Suprapubic skin (tissue), 4 donors: ENCODE measurements at regions not wholly inside any gene's neighbourhood (a gene's known extent, or its start where the extent isn't known, plus 50 kb on each side); places are given as distances from the start of the nearest gene placed in this dataset.

Experiments used
- EP300 ChIP-seq: sonication (generic); formaldehyde crosslinking; IDR thresholded peaks from one replicate; pipeline ENCODE4 v1.6.1; 2017; ENCODE audit warnings: antibody characterized with exemption
- POLR2AphosphoS5 ChIP-seq, 3 donors: sonication (generic); formaldehyde crosslinking; IDR thresholded peaks; one replicate each; pipeline ENCODE4 v1.6.1; 2017; ENCODE audit warnings: antibody characterized with exemption in 3 of 3
- TF ChIP-seq, protein P1 (sequence below), 2 donors: fragments of 200-600 bp in 1 of 2; fragments of 450-650 bp in 1 of 2; sonication (generic) in 1 of 2; IDR thresholded peaks; one replicate each; pipeline ENCODE4 v1.5.1; 2016 to 2019; ENCODE audit warnings: antibody characterized with exemption in 2 of 2, mild to moderate bottlenecking in 1 of 2, moderate library complexity in 1 of 2

DNA sequence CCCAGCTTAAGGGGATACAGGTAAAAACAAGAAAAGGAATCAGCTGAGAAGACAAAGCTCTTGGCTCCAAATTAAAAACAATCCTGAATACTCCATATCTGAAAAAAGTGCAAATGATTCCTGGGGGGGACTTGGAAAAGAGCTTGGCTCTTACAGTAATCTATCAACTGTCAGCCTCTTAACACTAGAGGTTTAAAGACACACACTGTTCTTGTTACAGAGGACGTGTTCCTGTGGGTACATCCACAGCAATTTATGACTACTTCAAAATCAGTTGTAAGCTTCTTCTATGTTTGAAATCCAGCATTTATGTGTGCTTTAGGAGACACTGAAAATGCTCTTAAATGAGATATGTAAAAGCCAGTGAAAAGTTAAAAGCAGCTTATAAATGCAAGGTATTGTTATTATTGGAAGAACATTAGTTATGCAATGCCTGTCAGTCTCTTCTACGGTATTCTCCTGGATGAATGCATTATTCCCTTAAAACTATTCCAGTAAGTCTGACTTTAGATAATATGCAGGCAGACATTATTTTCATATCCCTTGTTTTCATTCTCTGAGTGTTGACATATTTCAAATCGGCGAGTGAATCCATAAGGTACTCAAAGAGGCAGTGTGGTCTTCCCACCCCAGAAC lies 408.4 kb upstream of the ADAMTS9 start:
- TF ChIP-seq, protein P1, sequence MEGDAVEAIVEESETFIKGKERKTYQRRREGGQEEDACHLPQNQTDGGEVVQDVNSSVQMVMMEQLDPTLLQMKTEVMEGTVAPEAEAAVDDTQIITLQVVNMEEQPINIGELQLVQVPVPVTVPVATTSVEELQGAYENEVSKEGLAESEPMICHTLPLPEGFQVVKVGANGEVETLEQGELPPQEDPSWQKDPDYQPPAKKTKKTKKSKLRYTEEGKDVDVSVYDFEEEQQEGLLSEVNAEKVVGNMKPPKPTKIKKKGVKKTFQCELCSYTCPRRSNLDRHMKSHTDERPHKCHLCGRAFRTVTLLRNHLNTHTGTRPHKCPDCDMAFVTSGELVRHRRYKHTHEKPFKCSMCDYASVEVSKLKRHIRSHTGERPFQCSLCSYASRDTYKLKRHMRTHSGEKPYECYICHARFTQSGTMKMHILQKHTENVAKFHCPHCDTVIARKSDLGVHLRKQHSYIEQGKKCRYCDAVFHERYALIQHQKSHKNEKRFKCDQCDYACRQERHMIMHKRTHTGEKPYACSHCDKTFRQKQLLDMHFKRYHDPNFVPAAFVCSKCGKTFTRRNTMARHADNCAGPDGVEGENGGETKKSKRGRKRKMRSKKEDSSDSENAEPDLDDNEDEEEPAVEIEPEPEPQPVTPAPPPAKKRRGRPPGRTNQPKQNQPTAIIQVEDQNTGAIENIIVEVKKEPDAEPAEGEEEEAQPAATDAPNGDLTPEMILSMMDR (IDR thresholded peaks at IDR 0.05), result no peak
- no peak for TF ChIP-seq POLR2AphosphoS5 (IDR thresholded peaks at IDR 0.05)
- TF ChIP-seq EP300, result no peak
